Gastroesophageal sphincter (tissue), 4 donors: ENCODE measurements at regions not wholly inside any gene's neighbourhood (a gene's known extent, or its start where the extent isn't known, plus 50 kb on each side); places are given as distances from the start of the nearest gene placed in this dataset.

Experiments used
- ATAC-seq: fragments of 150-250 bp; one replicate; pipeline ENCODE4 v1.9.1; 2016; ENCODE audit warnings: mild to moderate bottlenecking, moderate library complexity
- H3K27ac ChIP-seq, 4 donors: fragments of 200-600 bp; sonication (generic) in 3 of 4; 1 replicate in 3 of 4; 2 replicates in 1 of 4; pipeline ENCODE4 v1.5.1; 2016 to 2019
- H3K27me3 ChIP-seq: fragments of 200-600 bp; sonication (generic); one replicate; pipeline ENCODE4 v1.5.1; 2019
- H3K36me3 ChIP-seq, 2 donors: fragments of 200-600 bp; sonication (generic); one replicate each; pipeline ENCODE4 v1.5.1; 2019; ENCODE audit warnings: control low read depth in 1 of 2
- H3K4me1 ChIP-seq, 3 donors: fragments of 200-600 bp; sonication (generic); 1 replicate in 2 of 3; 2 replicates in 1 of 3; pipeline ENCODE4 v1.5.1; 2016 to 2019; ENCODE audit warnings: control low read depth in 2 of 3
- H3K4me3 ChIP-seq, 2 donors: fragments of 200-600 bp; sonication (generic); one replicate each; pipeline ENCODE4 v1.5.1; 2019; ENCODE audit warnings: mild to moderate bottlenecking in 1 of 2, moderate library complexity in 1 of 2
- H3K9me3 ChIP-seq, 3 donors: fragments of 200-600 bp; sonication (generic); one replicate each; pipeline ENCODE4 v1.5.1; 2017 to 2019; ENCODE audit warnings: control low read depth in 2 of 3
- EP300 ChIP-seq: sonication (generic); formaldehyde crosslinking; IDR thresholded peaks from one replicate; pipeline ENCODE4 v1.6.1; 2017; ENCODE audit warnings: antibody characterized with exemption, mild to moderate bottlenecking
- POLR2A ChIP-seq, 2 donors: fragments of 450-650 bp; IDR thresholded peaks; one replicate each; pipeline ENCODE4 v1.6.1; 2017; ENCODE audit warnings: antibody characterized with exemption in 2 of 2, mild to moderate bottlenecking in 2 of 2, moderate library complexity in 1 of 2
- POLR2AphosphoS5 ChIP-seq: sonication (generic); formaldehyde crosslinking; IDR thresholded peaks from one replicate; pipeline ENCODE4 v1.6.1; 2017; ENCODE audit warnings: antibody characterized with exemption
- WGBS, 2 donors: methylation state at CpG; one replicate each; pipeline ENCODE4 v1.1.5; 2018; ENCODE audit warnings: low coverage in 1 of 2; 5-methylcytosine and 5-hydroxymethylcytosine counted together
- small RNA-seq, 4 donors: library from RNA; depleted of rRNA; stranded (forward); fragments of <200 nt; gene quantifications; one replicate each; pipeline ENCODE3, GENCODE V24; 2016
- TF ChIP-seq, protein P1 (sequence below), 4 experiments: fragments of 200-600 bp in 2 of 4; fragments of 450-650 bp in 2 of 4; sonication (generic) in 1 of 4; IDR thresholded peaks; one replicate each; pipeline ENCODE4 v1.5.1; 2017 to 2019; ENCODE audit warnings: antibody characterized with exemption in 4 of 4, mild to moderate bottlenecking in 2 of 4, moderate library complexity in 2 of 4

DNA sequence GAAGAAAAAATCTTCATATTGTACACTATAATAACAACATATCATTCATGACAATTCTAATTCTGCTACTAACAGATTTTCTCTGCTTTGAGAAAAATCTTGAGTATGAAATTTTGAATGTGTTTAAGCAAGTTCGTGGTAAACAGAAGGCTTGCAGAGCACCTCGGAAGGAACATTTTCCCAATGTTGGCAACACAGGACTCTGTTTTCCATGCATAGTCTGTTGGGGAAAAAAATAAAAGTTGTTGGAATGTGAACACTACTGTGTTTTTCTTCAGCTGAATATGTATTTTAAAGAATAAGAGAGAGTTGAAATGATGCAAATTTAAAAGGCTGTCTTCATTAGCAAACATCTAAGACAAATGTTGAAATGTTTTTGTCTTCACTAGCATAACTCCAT, 54.7 kb upstream of the ANXA10 start:
- H3K4me1 ChIP-seq: no peaks in the 10 kb centered on the region
- H3K9me3 ChIP-seq: no peaks in the 10 kb centered on the region
- TF ChIP-seq POLR2A (IDR thresholded peaks at IDR 0.05) (no peak), EP300 (no peak), POLR2AphosphoS5 (no peak)
- TF ChIP-seq, protein P1, sequence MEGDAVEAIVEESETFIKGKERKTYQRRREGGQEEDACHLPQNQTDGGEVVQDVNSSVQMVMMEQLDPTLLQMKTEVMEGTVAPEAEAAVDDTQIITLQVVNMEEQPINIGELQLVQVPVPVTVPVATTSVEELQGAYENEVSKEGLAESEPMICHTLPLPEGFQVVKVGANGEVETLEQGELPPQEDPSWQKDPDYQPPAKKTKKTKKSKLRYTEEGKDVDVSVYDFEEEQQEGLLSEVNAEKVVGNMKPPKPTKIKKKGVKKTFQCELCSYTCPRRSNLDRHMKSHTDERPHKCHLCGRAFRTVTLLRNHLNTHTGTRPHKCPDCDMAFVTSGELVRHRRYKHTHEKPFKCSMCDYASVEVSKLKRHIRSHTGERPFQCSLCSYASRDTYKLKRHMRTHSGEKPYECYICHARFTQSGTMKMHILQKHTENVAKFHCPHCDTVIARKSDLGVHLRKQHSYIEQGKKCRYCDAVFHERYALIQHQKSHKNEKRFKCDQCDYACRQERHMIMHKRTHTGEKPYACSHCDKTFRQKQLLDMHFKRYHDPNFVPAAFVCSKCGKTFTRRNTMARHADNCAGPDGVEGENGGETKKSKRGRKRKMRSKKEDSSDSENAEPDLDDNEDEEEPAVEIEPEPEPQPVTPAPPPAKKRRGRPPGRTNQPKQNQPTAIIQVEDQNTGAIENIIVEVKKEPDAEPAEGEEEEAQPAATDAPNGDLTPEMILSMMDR (IDR thresholded peaks at IDR 0.05): no peak
- H3K36me3 ChIP-seq: no peaks in the 10 kb centered on the region
- no peak overlapping the region for H3K4me3 ChIP-seq
- no peak overlapping the region for H3K27ac ChIP-seq
- no peak for ATAC-seq
- H3K27me3 ChIP-seq: no peaks in the 10 kb centered on the region
- WGBS, 2 donors: 52 to 53% methylated on average over 2 of the region's 2 CpGs

DNA sequence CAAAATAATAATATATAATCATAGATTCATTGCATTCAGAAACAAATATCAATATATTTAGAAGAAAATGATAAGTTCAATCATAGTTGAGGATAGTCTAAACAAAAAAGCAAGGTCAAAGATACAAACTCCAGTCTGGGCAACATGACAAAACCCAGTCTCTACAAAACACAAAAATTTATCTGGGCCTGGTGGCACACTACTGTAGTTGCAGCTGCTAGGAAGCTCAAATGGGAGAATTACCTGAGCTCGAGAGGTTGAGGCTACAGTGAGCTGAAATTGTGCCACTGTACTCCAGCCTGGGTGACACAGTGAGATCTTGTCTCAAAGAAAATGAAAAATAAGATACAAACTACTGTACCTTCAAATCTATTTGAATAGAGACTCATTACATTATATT, 52.7 kb upstream of the ANXA10 start:
- no peak overlapping the region for H3K4me3 ChIP-seq
- H3K4me1 ChIP-seq: no peaks in the 10 kb centered on the region
- no peak for TF ChIP-seq POLR2A (IDR thresholded peaks at IDR 0.05)
- TF ChIP-seq, protein P1 (IDR thresholded peaks at IDR 0.05): no peak
- no peak for TF ChIP-seq POLR2AphosphoS5
- no peak for TF ChIP-seq EP300
- ATAC-seq: no peak
- WGBS, 2 donors: 80 to 92% methylated on average over 1 of the region's 1 CpG
- no peak overlapping the region for H3K27ac ChIP-seq
- H3K36me3 ChIP-seq: no peaks in the 10 kb centered on the region
- H3K27me3 ChIP-seq: no peaks in the 10 kb centered on the region
- no peaks in the 10 kb centered on the region for H3K9me3 ChIP-seq

Small RNA genes in the stretch of these regions (small RNA-seq; reads per million reads assigned to genes)
- 0 reads per million in 4 donors for gene RN7SL776P
